ENCODE measurements at regions not wholly inside any gene's neighbourhood (a gene's known extent, or its start where the extent isn't known, plus 50 kb on each side); places are given as distances from the start of the nearest gene placed in this dataset.
"Not testable (repeated sequence)": the region's sequence is repeated elsewhere in the genome, so short reads cannot be mapped to it uniquely, and the experiment has no call there.

DNA sequence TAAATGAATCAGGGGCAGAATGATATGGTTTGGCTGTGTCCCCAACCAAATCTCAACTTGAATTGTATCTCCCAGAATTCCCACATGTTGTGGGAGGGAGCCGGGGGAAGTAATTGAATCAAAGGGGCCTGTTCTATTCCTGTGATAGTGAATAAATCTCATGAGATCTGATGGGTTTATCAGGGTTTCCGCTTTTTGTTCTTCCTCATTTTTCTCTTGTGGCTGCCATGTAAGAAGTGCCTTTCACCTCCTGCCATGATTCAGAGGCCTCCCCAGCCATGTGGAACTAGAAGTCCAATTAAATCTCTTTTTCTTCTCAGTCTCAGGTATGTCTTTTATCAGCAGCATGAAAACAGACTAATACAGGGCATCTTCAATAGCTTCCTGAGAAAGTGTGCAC, 107.0 kb downstream of the OTUD1 start:
- DNase-seq = not testable (repeated sequence)

DNA sequence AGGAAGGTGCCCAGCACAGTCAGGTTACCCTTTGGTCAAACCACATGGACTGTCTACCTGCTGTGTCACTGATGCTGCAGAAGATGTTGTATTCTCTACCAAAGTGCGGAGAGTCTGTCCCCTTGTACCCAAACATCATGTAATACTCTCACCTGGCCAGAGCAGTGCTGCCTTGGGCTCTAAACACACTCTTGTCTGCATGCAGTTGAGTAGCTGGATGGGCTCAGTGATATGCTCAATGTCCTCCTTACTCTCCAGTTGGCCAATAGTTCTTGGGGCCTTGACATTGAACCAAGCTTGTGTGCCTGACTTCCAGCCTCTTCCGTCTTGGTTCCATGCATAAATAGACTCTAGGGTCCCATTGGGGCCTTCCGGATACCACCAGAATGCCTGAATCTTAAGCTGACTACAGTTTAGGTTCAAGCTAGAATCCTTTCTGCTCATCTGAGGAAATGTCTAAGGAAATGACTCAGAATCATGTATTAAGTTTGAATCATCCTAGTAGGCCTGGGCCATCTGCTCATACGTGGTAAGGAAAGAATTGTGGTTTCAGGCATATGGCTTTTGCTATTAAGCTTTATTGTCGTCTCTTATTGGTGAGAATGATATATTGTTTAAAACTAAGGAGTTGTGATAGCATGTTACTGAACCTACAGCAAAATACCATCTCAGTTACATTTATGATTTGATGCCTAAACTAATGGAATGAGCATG, 118.0 kb downstream of the OTUD1 start:
- no peak for DNase-seq

DNA sequence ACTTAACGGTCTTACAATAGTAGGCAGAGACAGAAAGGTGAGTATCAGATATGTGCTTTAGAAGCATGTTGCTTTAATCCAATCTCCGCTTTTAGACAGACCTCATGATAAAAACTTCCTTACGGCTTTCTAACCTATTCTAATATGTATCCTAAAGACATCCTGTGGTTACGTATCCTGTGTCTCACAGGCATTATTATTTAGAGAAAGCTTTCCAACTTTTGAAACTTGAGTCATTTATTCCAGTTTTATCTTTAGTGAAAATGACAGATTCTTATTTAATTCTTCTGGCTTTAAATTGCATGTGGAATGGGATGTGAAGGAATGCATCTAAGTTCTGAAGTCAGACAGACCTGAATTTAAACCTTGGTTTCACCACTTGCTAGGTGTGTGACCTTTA, 118.9 kb downstream of the OTUD1 start:
- DNase-seq = no peak

DNA sequence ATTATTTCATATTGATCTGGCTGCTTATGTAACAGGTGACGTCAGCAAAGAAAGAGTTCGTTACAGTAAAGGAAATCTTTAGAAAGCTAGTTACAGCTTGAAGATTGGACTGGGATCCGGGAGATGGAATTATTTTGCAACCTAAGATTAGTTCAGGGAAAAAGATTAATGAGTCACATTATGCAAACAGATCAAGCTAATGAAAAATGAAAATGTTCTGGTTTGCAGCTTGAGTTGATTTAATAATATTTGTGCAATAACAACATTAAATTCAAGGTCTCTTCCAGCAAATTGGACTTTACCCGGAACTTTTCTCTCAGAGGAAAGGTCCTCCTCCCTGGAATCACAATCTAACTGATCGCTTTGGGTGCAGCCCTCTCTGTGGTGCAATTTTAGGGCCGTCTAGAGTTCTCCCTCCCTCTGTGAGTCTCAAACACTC, 119.5 kb downstream of the OTUD1 start:
- DNase-seq = no peak

DNA sequence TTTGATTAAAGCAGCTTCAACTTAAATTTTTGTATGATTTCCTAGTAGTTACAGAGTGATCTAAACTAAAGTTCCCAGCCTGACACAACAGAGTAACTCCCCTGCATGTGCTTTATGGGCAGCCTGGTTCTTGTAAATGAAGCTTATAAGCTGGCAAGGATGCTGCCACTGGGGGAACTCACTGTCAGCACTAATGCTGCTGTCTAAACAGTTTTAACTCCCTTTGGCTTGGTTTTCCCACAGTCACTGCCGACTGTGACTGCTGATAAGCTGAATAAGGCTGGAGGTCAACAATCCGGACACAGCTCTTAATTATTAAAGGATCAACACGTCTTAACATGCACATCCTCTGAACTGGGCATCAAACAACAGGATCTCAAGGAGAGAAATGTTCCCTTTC, 130.1 kb downstream of the OTUD1 start:
- no peak for DNase-seq

DNA sequence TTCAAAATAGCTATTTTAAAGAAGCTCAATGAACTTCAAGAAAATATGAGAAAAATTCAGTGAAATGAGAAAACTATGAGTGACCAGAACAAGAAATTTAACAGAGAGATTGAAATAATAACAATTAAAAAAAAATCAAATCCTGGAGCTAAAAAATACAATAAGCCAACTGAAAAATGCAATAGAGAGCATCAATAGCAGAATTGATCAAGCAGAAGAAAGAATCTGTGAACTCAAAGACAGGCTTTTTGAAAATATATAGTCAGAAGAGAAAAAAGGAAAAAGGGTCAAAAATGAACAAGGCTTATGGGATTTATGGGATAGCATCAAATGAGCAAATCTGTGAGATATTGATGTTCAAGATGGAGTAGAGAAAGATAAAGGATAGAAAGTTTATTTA, 133.0 kb downstream of the OTUD1 start:
- DNase-seq = no peak

DNA sequence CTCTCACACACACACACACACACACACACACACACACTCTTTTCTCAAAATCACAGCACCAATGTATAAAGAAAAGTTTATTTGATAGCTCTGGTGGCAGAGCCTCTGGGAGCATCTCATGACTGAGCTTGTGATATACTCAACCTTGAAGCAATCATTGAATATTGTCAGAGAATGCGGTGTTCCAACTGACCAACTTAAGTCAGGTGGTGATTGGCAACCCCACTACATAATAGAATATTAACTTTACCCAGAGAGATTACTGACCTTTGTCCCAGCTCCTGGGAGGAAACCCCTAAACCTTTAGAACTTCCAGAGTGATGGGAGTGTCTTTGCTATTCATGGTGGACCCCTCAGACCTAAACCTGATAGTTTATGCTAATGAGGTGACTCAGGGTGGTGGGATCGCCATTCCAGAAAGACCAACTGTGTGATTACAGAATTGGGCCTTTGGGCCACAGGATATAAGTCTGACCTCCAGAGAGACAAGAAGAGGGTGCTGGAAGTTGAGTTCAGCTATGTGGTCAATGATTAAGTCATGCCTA, 143.1 kb downstream of the OTUD1 start:
- DNase-seq = no peak

DNA sequence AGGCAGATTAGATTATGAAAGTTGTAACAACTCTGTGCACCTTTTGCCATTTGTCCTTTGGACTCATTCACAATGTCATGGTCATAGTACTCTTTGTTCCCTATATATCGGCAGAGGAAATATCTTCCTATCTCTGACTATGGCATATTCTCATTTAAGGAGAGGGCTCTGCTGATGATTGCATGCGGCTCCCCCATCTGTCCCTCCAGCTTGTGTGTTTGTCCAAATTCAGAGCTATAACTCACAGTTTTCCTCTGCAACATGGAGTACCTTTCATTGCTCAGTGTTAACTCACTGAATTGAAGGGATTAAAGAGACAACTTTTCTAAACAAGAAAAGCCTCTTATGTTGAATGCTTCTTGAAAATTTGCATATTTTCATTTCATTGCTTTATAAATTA, 145.5 kb downstream of the OTUD1 start:
- DNase-seq = no peak

DNA sequence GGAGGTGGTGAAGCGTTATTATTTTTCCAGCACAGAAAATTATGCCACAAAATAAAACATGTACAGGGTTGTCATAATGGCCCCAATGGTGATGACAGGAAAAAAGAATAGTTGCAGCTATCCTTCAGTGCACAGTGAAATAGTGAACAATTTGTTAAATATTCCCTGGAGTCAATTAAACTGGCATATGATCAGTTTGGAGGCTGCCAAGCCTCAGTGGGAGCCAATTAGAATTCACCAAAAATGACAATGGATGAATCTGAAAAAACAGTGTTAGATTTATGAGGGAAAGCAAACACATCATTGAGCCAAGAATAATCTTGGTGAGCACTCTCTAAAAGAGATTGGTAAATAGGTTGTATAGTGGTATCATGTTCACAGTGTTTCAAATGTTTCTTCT, 146.3 kb downstream of the OTUD1 start:
- no peak for DNase-seq

DNA sequence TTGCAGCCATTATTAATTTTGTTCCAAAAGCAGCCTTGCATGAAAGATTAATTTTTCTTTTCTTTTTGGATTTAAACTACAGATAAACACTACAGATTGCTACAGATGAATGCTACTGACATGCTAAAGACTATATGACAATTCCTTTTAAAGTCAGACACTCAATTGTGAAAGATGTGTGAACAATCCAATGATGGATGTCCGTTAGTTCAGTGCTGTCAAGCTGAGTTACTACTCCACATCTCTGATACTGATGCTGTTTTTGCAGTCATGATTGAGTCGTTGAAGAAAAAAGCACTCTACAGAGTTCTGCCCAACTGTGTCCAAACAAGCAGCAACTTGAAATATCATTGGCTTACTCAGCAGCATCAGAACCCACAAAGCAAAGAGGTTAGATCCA, 146.8 kb downstream of the OTUD1 start:
- DNase-seq = no peak

DNA sequence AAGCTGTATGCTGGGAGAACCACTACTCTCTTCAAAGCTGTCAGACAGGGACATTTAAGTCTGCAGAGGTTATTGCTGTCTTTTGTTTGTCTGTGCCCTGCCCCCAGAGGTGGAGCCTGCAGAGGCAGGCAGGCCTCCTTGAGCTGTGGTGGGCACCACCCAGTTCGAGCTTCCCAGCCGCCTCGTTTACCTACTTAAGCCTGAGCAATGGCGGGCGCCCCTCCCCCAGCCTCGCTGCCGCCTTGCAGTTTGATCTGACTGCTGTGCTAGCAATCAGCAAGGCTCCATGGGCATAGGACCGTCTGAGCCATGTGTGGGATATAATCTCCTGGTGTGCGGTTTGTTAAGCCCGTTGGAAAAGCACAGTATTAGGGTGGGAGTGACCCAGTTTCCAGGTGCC, 156.4 kb downstream of the OTUD1 start:
- DNase-seq = not testable (repeated sequence)

DNA sequence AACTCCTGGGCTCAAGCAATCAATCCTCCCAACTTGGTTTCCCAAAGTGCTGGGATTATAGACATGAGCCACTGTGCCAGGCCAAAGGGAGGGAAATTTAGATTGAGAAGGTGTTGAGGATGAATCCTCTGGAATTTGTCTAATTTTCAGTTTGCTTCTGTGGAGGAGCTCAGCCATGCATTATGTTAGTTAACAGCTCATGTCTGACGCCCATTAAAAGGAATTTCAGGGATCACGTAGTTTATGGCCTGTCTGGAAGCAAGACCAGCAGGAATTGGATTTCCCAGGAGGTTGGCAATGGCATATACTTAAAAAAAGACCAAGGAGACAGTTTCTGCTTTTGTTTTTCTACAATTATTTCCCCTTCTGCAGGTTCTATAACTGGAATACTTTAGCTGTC, 165.7 kb downstream of the OTUD1 start:
- no peak for DNase-seq

DNA sequence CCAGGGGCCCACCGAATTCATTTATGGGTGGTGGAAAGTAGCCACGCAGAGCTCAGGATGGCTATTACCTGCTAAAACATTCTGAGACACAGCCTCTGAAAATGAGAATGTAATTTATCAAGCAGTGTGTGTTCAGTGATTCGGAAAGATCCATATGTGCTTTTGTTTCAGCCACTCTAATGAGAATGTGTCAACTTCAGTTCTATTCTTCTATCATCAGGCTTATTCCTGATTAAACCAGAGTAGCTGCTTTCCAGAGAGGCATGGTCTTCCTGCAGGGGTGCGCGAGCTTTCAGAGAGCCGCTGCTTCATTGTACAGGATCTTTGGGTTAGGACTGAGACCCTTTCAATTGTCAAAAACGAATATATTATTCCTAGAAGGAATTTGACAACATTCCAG, 167.6 kb downstream of the OTUD1 start:
- no peak for DNase-seq

DNA sequence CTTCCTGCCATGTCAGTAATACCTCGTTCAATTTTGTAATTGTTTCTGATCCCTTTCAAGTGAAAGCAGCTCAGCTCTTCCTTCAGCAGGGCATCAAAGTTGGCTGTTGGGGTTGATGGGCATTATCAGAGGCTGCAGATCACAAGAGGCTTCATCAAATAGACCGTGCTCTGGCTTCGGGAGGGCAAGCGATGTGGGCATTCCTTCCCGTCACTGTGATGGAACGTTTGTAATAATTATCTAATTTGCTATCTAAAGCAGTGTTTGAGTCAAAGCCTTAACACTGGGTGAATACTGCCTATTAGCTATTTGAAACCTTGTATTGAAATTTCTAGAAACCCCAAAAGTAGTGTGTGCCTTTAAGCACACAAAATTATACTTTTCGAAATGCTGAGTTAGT, 170.1 kb downstream of the OTUD1 start:
- DNase-seq = no peak

DNA sequence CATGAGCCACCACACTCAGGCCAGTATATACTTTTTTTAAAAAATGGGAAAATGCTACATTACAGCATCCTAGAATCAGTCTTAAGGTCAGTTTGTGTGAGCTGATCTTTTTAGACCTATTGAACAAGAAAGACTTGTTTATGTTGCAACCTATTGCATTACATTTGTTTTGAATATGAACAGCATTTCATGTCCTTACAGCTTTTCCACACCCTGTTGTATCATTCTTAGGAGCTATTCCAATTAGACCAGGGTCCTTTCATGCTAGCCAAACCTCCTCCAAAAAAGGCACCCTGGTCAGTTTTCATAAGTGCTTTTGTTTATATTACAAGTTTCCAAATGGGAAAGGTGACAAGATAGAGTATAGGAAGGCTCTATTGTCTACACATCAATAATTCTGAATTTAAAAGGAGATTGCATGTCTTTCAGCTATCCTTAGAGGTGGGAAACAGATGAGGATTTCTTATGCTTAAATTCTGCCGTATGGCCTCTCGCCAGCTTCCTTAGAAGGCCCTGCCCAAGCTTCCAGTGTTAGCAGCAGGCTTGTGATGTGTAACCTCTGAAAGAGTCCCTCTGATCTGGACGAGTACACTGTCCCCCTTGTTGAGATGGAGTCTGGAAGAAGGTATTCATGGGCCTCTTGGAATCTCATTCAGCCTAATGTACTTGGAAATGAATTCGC, 171.9 kb downstream of the OTUD1 start:
- DNase-seq = no peak

DNA sequence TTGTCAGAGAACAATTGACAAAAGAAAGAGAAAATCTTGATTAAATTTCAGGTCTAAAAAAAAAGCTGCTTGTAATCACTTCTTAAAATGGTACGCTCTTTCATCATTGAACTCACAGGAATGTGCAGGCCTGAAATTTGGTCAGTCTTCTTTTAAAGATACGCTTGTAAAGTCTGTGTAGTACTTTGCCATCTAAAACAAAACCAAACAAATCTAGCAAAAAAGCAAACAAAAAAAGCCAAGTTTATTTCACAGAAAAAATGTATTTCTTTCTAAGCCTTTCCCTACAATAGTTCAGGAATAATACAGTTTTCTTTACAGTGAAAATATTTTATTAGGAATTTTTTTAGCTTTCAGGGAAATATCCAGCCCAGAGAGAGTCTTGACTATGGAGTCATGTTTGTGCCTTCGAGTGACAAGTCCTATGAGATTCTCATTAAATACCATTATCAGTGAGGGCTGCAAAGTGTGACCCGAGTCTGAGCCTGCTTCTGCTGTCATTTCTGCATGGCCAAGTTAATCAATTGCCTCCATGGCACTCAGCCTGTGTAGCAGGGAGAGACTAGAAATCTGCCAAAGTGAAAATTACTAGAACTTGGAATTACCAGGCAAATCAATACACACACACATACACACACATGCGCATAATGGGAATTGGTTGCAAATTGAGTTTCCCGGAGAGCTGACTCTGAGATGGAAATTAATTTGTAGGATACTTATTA, 172.6 kb downstream of the OTUD1 start:
- no peak for DNase-seq

DNA sequence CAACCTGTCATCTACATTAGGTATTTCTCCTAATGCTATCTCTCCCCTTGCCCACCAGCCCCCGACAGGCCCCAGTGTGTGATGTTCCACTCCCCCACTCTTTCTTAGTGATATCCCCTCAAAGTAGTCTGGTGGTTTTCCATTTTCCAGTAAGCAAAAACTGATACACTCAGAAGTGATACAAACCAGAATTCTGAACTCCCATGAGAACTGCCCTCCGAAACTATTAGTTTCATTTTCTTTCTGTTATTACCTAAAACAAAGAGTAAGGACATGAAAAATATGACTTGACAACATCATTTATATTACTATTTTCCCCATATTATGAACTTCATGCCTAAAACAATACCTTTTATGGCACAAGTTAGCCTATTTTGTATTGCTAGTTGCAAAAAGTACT, 175.0 kb downstream of the OTUD1 start:
- no peak for DNase-seq

DNA sequence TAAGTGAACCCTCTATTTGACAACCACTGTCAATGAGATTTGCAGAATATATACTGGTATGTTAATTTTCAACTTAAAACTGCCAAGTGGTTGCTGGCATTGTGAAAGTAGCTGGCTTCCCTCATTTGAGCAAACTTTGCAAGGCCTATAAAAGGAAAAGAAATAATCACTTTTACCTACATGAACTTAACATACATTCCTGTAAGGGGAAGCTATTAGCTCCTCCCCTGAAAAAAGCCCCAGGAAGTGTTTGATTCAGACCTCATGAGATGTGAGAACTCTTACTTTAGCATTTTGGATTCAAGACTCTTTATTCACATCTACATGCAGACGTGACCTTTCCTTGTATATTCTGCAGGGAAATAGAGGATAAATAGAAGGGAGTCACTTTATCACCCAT, 175.6 kb downstream of the OTUD1 start:
- no peak for DNase-seq

DNA sequence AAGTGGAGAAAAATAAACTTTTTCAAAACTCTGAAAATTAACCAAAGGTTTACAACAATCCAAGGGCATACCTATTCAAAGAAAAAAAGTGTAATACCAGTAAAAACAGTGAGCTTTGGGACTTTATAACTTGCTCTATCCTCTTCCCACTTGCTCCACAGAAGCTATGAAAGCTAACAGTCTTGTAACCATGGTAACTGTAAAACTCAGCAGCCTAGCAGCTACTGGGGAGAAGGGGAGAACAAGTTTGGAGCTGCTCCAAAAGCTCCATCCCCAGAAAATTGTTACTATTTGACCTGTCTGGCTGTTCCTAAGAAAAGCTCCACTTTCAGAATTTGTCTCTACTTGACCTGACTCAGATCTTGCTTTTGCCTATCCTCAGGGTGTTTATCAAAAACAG, 191.5 kb downstream of the OTUD1 start:
- no peak for DNase-seq

DNA sequence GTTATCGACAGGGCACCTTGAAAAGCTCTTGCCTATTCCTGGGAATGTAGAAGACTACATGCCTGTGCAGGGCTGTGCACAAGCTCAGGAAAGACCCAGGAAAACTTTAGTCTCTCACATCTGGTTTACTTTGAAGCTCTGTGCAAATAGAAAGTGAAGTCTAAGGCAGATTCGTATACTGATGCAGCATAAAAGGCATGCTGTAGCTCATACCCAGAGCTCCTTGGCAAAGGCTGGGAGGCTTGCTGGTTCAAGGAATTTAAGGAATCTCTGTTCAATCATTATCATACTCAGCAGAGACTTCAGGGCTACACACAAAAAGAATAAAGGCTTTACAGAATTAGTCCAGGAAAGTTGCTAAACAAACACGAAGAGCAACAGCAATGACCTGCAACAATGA, 192.0 kb downstream of the OTUD1 start:
- DNase-seq = no peak

DNA sequence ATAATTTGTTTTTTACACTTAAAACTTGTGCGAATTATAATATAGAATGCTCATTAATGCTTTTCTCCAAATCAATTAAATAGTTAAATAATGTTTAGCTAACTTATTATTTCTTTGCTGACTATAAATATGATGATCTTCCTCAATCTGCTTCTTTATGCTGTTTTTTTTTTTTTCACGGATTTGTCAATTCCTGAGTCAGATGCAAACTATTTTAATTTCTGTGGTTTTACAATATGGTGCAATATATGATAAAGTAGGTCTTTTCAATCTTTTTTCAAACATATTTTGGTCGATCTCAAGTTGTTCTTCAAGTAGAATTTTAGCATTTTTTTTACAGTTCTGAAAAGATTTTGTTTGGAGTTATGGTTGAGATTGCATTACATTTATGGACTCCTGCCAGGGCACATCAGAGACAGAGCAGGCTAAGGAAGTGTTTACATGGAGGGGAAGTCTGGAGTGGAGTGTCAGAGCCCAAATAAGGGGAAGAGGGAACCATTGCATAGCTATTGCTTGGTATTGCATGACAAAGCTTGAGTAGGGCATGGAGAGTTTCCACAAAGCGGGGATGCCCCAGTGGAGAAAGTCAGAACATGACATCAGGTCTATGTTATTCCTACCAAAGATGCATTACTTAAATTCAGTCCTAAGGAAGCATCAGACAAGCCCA, 204.4 kb downstream of the OTUD1 start:
- peak; percentile 5 for DNase-seq

DNA sequence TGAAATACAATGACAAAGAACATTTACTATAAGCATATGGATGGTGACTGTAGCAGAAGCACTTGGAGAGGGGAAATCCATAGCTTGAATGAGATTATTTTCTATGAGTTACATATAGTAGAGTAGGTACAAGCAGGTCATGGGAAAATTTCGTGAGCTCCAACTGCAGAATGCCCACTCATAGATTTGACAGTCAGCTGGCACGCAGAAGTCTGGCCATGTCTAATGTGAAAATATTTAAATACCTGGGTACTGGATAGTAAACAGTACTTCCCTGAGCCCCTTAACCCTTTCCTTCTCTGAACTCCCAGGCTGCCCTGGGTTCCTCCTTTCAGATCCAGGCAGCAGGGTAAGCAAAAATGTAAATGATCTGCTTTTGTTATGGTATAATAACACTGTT, 209.7 kb downstream of the OTUD1 start:
- no peak for DNase-seq

DNA sequence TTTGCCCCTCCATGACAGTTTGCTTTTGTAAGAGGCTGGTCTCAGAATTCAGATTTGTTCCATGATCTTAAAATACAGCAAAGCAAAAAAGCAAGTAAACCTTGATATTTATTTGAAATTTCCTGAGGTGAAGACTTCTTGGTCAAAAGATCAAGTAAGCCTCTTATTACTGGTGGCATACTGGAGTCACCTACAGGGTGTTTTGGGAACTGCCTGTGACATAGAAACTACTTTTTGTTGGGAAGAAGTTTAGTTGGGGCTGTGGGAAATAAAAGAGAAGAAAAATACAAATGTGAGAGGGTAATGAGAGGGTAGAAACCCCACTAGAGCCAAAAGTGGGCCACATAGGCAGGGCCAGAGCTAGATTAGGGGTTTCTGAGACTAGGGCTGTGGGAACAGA, 217.9 kb downstream of the OTUD1 start:
- DNase-seq = no peak
